Mesendoderm (in vitro differentiated cells): ENCODE measurements at regions not wholly inside any gene's neighbourhood (a gene's known extent, or its start where the extent isn't known, plus 50 kb on each side); places are given as distances from the start of the nearest gene placed in this dataset.
"Not testable (repeated sequence)": the region's sequence is repeated elsewhere in the genome, so short reads cannot be mapped to it uniquely, and the experiment has no call there.

ENCODE experiments used
- DNase-seq: peaks from one replicate; pipeline ENCODE4 v3.0.0; 2013
- H2AK5ac ChIP-seq: 2 replicates; pipeline ENCODE4 v1.6.1; 2013; ENCODE audit warnings: low read length, inconsistent platforms
- H2BK120ac ChIP-seq: 2 replicates; pipeline ENCODE4 v1.6.1; 2013; ENCODE audit warnings: low read depth, mild to moderate bottlenecking, low read length, moderate library complexity, mixed read lengths
- H2BK15ac ChIP-seq: replicated peaks from 2 replicates; pipeline ENCODE4 v1.6.1; 2013; ENCODE audit warnings: low read depth, mild to moderate bottlenecking, moderate library complexity
- H2BK5ac ChIP-seq: 2 replicates; pipeline ENCODE4 v1.6.1; 2013; ENCODE audit warnings: low read length, inconsistent platforms
- H3K18ac ChIP-seq: 2 replicates; pipeline ENCODE4 v1.6.1; 2013; ENCODE audit warnings: mild to moderate bottlenecking, low read length, mixed read lengths
- H3K23ac ChIP-seq: one replicate; pipeline ENCODE4 v1.6.1; 2013; ENCODE audit warnings: low read length
- H3K27ac ChIP-seq: 2 replicates; pipeline ENCODE4 v1.5.1; 2013; ENCODE audit warnings: low read depth, mild to moderate bottlenecking, inconsistent platforms, low read length, moderate library complexity
- H3K27me3 ChIP-seq: 2 replicates; pipeline ENCODE4 v1.6.1; 2013; ENCODE audit warnings: low read length, control low read depth, mild to moderate bottlenecking, inconsistent platforms; ENCODE audit not compliant: insufficient read depth, poor library complexity
- H3K36me3 ChIP-seq: 2 replicates; pipeline ENCODE4 v1.6.1; 2013; ENCODE audit warnings: low read length, inconsistent platforms; ENCODE audit not compliant: control insufficient read depth, insufficient read depth
- H3K4ac ChIP-seq: one replicate; pipeline ENCODE4 v1.6.1; 2013; ENCODE audit warnings: low read depth, mild to moderate bottlenecking, low read length, moderate library complexity
- H3K4me1 ChIP-seq: 2 replicates; pipeline ENCODE4 v1.6.1; 2013; ENCODE audit warnings: low read depth, low read length, inconsistent platforms; ENCODE audit not compliant: control insufficient read depth
- H3K4me2 ChIP-seq: 2 replicates; pipeline ENCODE4 v1.6.1; 2013; ENCODE audit warnings: low read length
- H3K4me3 ChIP-seq: 2 replicates; pipeline ENCODE4 v1.5.1; 2013; ENCODE audit warnings: mild to moderate bottlenecking, low read length
- H3K56ac ChIP-seq: one replicate; pipeline ENCODE4 v1.6.1; 2013; ENCODE audit warnings: low read length
- H3K79me1 ChIP-seq: 2 replicates; pipeline ENCODE4 v1.6.1; 2013; ENCODE audit warnings: low read length, inconsistent platforms
- H3K79me2 ChIP-seq: 2 replicates; pipeline ENCODE4 v1.6.1; 2013; ENCODE audit warnings: mild to moderate bottlenecking, low read length; ENCODE audit not compliant: control insufficient read depth, insufficient read depth
- H3K9ac ChIP-seq: 2 replicates; pipeline ENCODE4 v1.6.1; 2013; ENCODE audit warnings: low read length, inconsistent platforms
- H4K5ac ChIP-seq: one replicate; pipeline ENCODE4 v1.6.1; 2013; ENCODE audit warnings: low read length
- H4K8ac ChIP-seq: one replicate; pipeline ENCODE4 v1.6.1; 2013; ENCODE audit warnings: low read depth, mild to moderate bottlenecking, control low read depth, low read length, moderate library complexity
- WGBS: extraction: QIAGEN DNeasy Blood & Tissue Kit; methylation state at CpG from one replicate; pipeline ENCODE4 v1.1.7; 2013; ENCODE audit warnings: low lambda C conversion rate, missing lambda C conversion rate; ENCODE audit not compliant: insufficient coverage; ENCODE audit errors: extremely low coverage; 5-methylcytosine and 5-hydroxymethylcytosine counted together

- Histone ChIP-seq H3K4me3 (no peak overlapping the region), H3K36me3 (no peaks in the 10 kb centered on the region), H3K27me3 (no peaks in the 10 kb centered on the region), H2AK5ac (no peak overlapping the region), H4K8ac (no peak overlapping the region), H3K79me1 (no peaks in the 10 kb centered on the region), H3K4ac (no peak overlapping the region), H4K5ac (no peak overlapping the region), H3K56ac (no peak overlapping the region), H3K27ac (no peak overlapping the region), H2BK120ac (no peak overlapping the region), H3K4me1 (no peaks in the 10 kb centered on the region), H3K9ac (no peak overlapping the region), H3K4me2 (no peak overlapping the region), H3K23ac (no peak overlapping the region), H2BK15ac (no peak overlapping the region), H3K79me2 (no peaks in the 10 kb centered on the region), H3K18ac (no peak overlapping the region), H2BK5ac (no peak overlapping the region)
- no CpG with 5 or more reads among the region's 4 CpGs for WGBS
- no peak for DNase-seq
Observed at GRCh38 chr4:158099686-158100085, 73.1 kb downstream of the GASK1B start.

GRCh38 chr4:158098802-158099201 lies 74.0 kb downstream of the GASK1B start:
- no peaks in the 10 kb centered on the region for H3K27me3 ChIP-seq
- no peak overlapping the region for H3K23ac ChIP-seq
- no peaks in the 10 kb centered on the region for H3K79me2 ChIP-seq
- no peak overlapping the region for H3K27ac ChIP-seq
- H4K5ac ChIP-seq, result no peak overlapping the region
- H3K79me1 ChIP-seq, result no peaks in the 10 kb centered on the region
- no peak for DNase-seq
- no peak overlapping the region for H2BK5ac ChIP-seq
- H3K4ac ChIP-seq, result no peak overlapping the region
- no CpG with 5 or more reads among the region's 1 CpG for WGBS
- no peaks in the 10 kb centered on the region for H3K4me1 ChIP-seq
- H3K4me2 ChIP-seq, result no peak overlapping the region
- H4K8ac ChIP-seq, result no peak overlapping the region
- no peak overlapping the region for H3K18ac ChIP-seq
- no peak overlapping the region for H2BK15ac ChIP-seq
- no peak overlapping the region for H2BK120ac ChIP-seq
- H2AK5ac ChIP-seq, result no peak overlapping the region
- H3K56ac ChIP-seq, result no peak overlapping the region
- H3K9ac ChIP-seq, result no peak overlapping the region
- H3K36me3 ChIP-seq, result no peaks in the 10 kb centered on the region
- no peak overlapping the region for H3K4me3 ChIP-seq

GRCh38 chr4:158094413-158095134 lies 78.3 kb downstream of the GASK1B start:
- no peak overlapping the region for H3K56ac ChIP-seq
- no peak overlapping the region for H3K4ac ChIP-seq
- no peak overlapping the region for H2AK5ac ChIP-seq
- no peak overlapping the region for H3K9ac ChIP-seq
- no peak overlapping the region for H2BK15ac ChIP-seq
- WGBS, result no CpG with 5 or more reads among the region's 1 CpG
- no peak overlapping the region for H4K8ac ChIP-seq
- H2BK5ac ChIP-seq, result no peak overlapping the region
- no peak overlapping the region for H2BK120ac ChIP-seq
- H3K79me2 ChIP-seq, result no peaks in the 10 kb centered on the region
- H3K27ac ChIP-seq, result no peak overlapping the region
- H3K4me3 ChIP-seq, result no peak overlapping the region
- H3K27me3 ChIP-seq, result no peaks in the 10 kb centered on the region
- no peaks in the 10 kb centered on the region for H3K79me1 ChIP-seq
- H3K18ac ChIP-seq, result no peak overlapping the region
- H3K36me3 ChIP-seq, result no peaks in the 10 kb centered on the region
- H3K4me1 ChIP-seq, result no peaks in the 10 kb centered on the region
- peak; percentile 97 for DNase-seq
- no peak overlapping the region for H3K4me2 ChIP-seq
- H4K5ac ChIP-seq, result no peak overlapping the region
- no peak overlapping the region for H3K23ac ChIP-seq

- H3K4me3 ChIP-seq, result no peak overlapping the region
- H3K27ac ChIP-seq, result no peak overlapping the region
- no peak overlapping the region for H2AK5ac ChIP-seq
- no peaks in the 10 kb centered on the region for H3K27me3 ChIP-seq
- no peaks in the 10 kb centered on the region for H3K79me1 ChIP-seq
- no peaks in the 10 kb centered on the region for H3K36me3 ChIP-seq
- H3K9ac ChIP-seq, result no peak overlapping the region
- no peak overlapping the region for H3K4ac ChIP-seq
- no peak overlapping the region for H3K56ac ChIP-seq
- H3K18ac ChIP-seq, result no peak overlapping the region
- no peak overlapping the region for H3K23ac ChIP-seq
- H3K79me2 ChIP-seq, result no peaks in the 10 kb centered on the region
- no peak overlapping the region for H4K5ac ChIP-seq
- no peak overlapping the region for H2BK15ac ChIP-seq
- no peaks in the 10 kb centered on the region for H3K4me1 ChIP-seq
- no peak overlapping the region for H3K4me2 ChIP-seq
- no peak overlapping the region for H4K8ac ChIP-seq
- no peak overlapping the region for H2BK5ac ChIP-seq
- DNase-seq, result no peak
- H2BK120ac ChIP-seq, result no peak overlapping the region
Observed at GRCh38 chr4:158090323-158090722, 82.5 kb downstream of the GASK1B start.

GRCh38 chr4:158089897-158090296 lies 82.9 kb downstream of the GASK1B start:
- not testable (repeated sequence) for H3K4me1 ChIP-seq, H3K4me2 ChIP-seq, H2BK15ac ChIP-seq, H3K18ac ChIP-seq, H3K56ac ChIP-seq, H3K23ac ChIP-seq, H3K79me1 ChIP-seq, H3K79me2 ChIP-seq, H4K5ac ChIP-seq, H4K8ac ChIP-seq, H2BK5ac ChIP-seq, H3K27me3 ChIP-seq, H2BK120ac ChIP-seq, H3K36me3 ChIP-seq, H2AK5ac ChIP-seq, H3K4me3 ChIP-seq, DNase-seq, H3K27ac ChIP-seq, H3K4ac ChIP-seq, H3K9ac ChIP-seq
- no CpG with 5 or more reads among the region's 21 CpGs for WGBS

- Histone ChIP-seq H2BK5ac (no peak overlapping the region), H3K36me3 (no peaks in the 10 kb centered on the region), H4K8ac (no peak overlapping the region), H3K4me2 (no peak overlapping the region), H3K56ac (no peak overlapping the region), H3K79me1 (no peaks in the 10 kb centered on the region), H3K4me3 (no peak overlapping the region), H3K4me1 (no peaks in the 10 kb centered on the region), H4K5ac (no peak overlapping the region), H3K27me3 (no peaks in the 10 kb centered on the region), H2BK120ac (no peak overlapping the region), H2BK15ac (no peak overlapping the region), H3K23ac (no peak overlapping the region), H3K4ac (no peak overlapping the region), H3K27ac (no peak overlapping the region), H3K9ac (no peak overlapping the region), H2AK5ac (no peak overlapping the region), H3K18ac (no peak overlapping the region), H3K79me2 (no peaks in the 10 kb centered on the region)
- peak; percentile 14 for DNase-seq
- WGBS, result no CpG with 5 or more reads among the region's 3 CpGs
Observed at GRCh38 chr4:158080354-158080753, 92.5 kb downstream of the GASK1B start.
